A673 (cell line): ENCODE measurements at regions not wholly inside any gene's neighbourhood (a gene's known extent, or its start where the extent isn't known, plus 50 kb on each side); places are given as distances from the start of the nearest gene placed in this dataset.

Experiments
- BruUV-seq: library from RNA; stranded (reverse); fragments of 400-500 nt; replicated peaks from 2 replicates; lab custom pipeline; 2021; lab: Mats Ljungman, UMichigan
- CTCF ChIA-PET: fragments of 300-600 bp; sonication (Branson Sonifier 250); formaldehyde crosslinking; loops from one replicate; lab custom pipeline; 2022; ENCODE audit warnings: antibody characterized with exemption; lab: Charles Lee
- POLR2A ChIA-PET: fragments of 300-600 bp; sonication (Branson Sonifier 250); formaldehyde crosslinking; loops from one replicate; lab custom pipeline; 2022; ENCODE audit warnings: antibody characterized with exemption; ENCODE audit not compliant: low non-redundant PET; lab: Charles Lee
- DNase-seq: peaks from one replicate; pipeline ENCODE4 v3.0.0-alpha.2; 2015; ENCODE audit warnings: low spot score
- H3K27ac ChIP-seq: fragments of 200-600 bp; sonication (generic); 2 replicates; pipeline ENCODE4 v1.5.1; 2016; ENCODE audit warnings: mixed run types, low read depth, mild to moderate bottlenecking, mixed read lengths, antibody characterized with exemption, low read length; ENCODE audit not compliant: poor library complexity, severe bottlenecking
- H3K27me3 ChIP-seq: fragments of 200-600 bp; sonication (generic); replicated peaks from 2 replicates; pipeline ENCODE4 v1.6.1; 2017; ENCODE audit warnings: mixed run types, low read depth, mild to moderate bottlenecking, mixed read lengths, antibody characterized with exemption, low read length; ENCODE audit not compliant: insufficient read depth, poor library complexity
- H3K36me3 ChIP-seq: fragments of 200-600 bp; sonication (generic); 2 replicates; pipeline ENCODE4 v1.6.1; 2016; ENCODE audit warnings: mixed run types, mild to moderate bottlenecking, mixed read lengths, antibody characterized with exemption, low read length; ENCODE audit not compliant: insufficient read depth, poor library complexity, severe bottlenecking
- H3K4me1 ChIP-seq: fragments of 200-600 bp; sonication (generic); 2 replicates; pipeline ENCODE4 v1.6.1; 2017; ENCODE audit warnings: mixed run types, mild to moderate bottlenecking, mixed read lengths, antibody characterized with exemption, low read length; ENCODE audit not compliant: insufficient read depth, poor library complexity, severe bottlenecking
- H3K4me3 ChIP-seq: fragments of 200-600 bp; sonication (generic); 2 replicates; pipeline ENCODE4 v1.5.1; 2016; ENCODE audit warnings: low read depth, mixed run types, mild to moderate bottlenecking, mixed read lengths, low read length; ENCODE audit not compliant: poor library complexity, severe bottlenecking
- H3K9me3 ChIP-seq: fragments of 200-600 bp; sonication (generic); 2 replicates; pipeline ENCODE4 v1.6.1; 2016; ENCODE audit warnings: mixed run types, low read depth, mild to moderate bottlenecking, mixed read lengths, antibody characterized with exemption, low read length; ENCODE audit not compliant: poor library complexity, severe bottlenecking
- CTCF ChIP-seq: fragments of 300-800, 200-600 bp; sonication (generic); conservative IDR thresholded peaks from 2 replicates; pipeline ENCODE4 v1.5.1; 2017; ENCODE audit warnings: low read depth, mild to moderate bottlenecking, antibody characterized with exemption, low read length, moderate library complexity, mixed read lengths
- EZH2 ChIP-seq: fragments of 200-600 bp; sonication (generic); IDR thresholded peaks from 2 replicates; pipeline ENCODE4 v1.6.1; 2017; ENCODE audit warnings: borderline replicate concordance, low read depth, mild to moderate bottlenecking, mixed read lengths, antibody characterized with exemption, low read length; ENCODE audit not compliant: poor library complexity, severe bottlenecking
- intact Hi-C: fragments of 100-400 bp; cut with micrococcal nuclease; formaldehyde crosslinking; loops from one replicate; pipeline ENCODE4 v1.10.0; 2022; ENCODE audit not compliant: unreplicated experiment

DNA sequence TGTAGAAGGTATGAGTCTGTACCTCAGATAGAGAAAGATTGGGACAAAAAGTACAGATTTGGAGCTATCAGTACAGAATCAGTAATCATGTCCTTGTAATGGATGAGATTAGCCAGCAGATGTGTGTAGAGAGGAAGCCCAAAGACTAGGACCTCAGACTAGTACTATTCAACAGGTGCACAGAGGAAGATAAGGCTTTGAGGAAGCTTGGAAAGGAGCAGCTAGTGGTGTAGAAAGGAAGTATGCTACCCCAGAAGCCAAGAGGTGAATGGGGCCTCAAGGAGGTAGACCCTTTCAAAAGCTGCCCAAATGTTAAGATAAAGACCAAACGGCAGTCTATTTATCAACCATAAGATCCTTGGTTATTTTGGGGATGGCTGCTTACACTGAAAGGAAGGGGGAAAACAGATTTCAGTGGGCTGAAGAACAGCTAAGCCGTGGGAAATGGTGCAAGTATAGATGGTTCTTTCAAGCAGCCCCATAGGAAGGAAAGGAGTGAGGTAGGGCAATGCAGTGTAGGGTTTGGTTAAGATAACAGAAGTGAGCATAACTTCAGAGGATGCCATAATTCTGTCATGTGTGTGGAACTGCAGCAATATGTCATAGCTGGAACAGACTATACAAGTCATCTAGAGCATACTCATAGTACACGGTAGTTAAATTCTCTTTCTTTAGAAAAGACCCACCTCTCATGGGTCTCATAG is 221.7 kb downstream of the HHIPL2 start:
- TF ChIP-seq EZH2 (no peak), CTCF (no peak)
- Histone ChIP-seq H3K36me3 (no peaks in the 10 kb centered on the region), H3K27me3 (no peaks in the 10 kb centered on the region), H3K4me1 (no peaks in the 10 kb centered on the region), H3K9me3 (no peaks in the 10 kb centered on the region), H3K27ac (no peak overlapping the region), H3K4me3 (no peak overlapping the region)
- intact Hi-C loops, result no loop called here
- BruUV-seq, result no TSS peak
- no peak for DNase-seq
- POLR2A ChIA-PET, result no interaction called here
- CTCF ChIA-PET, result no interaction called here

GRCh38 chr1:222325506-222325905 is 222.4 kb downstream of the HHIPL2 start:
- ChIA-PET POLR2A (no interaction called here), CTCF (no interaction called here)
- Histone ChIP-seq H3K27me3 (no peaks in the 10 kb centered on the region), H3K36me3 (no peaks in the 10 kb centered on the region), H3K9me3 (no peaks in the 10 kb centered on the region), H3K27ac (no peak overlapping the region), H3K4me3 (no peak overlapping the region), H3K4me1 (no peaks in the 10 kb centered on the region)
- no TSS peak for BruUV-seq
- DNase-seq, result no peak
- intact Hi-C loops, result no loop called here
- TF ChIP-seq EZH2 (no peak), CTCF (no peak)

GRCh38 chr1:222314839-222315238 is 233.1 kb downstream of the HHIPL2 start:
- H3K4me3 ChIP-seq, result no peak overlapping the region
- no peak overlapping the region for H3K27ac ChIP-seq
- peaks cover 25% of the 10 kb centered on the region for H3K27me3 ChIP-seq
- TF ChIP-seq CTCF (no peak), EZH2 (no peak)
- POLR2A ChIA-PET, result no interaction called here
- DNase-seq, result no peak
- BruUV-seq, result no TSS peak
- CTCF ChIA-PET, result no interaction called here
- H3K36me3 ChIP-seq, result no peaks in the 10 kb centered on the region
- intact Hi-C loops, result no loop called here
- H3K9me3 ChIP-seq, result no peaks in the 10 kb centered on the region
- H3K4me1 ChIP-seq, result no peaks in the 10 kb centered on the region
